Testis (tissue), 2 donors: ENCODE measurements at regions not wholly inside any gene's neighbourhood (a gene's known extent, or its start where the extent isn't known, plus 50 kb on each side); places are given as distances from the start of the nearest gene placed in this dataset.
"Not testable (repeated sequence)": the region's sequence is repeated elsewhere in the genome, so short reads cannot be mapped to it uniquely, and the experiment has no call there.

ENCODE experiments used
- DNase-seq: peaks from one replicate; pipeline ENCODE4 v3.0.0-alpha.2; 2019
- H3K27ac ChIP-seq, 2 donors: fragments of 200-600 bp; sonication (generic); one replicate each; pipeline ENCODE4 v1.5.1; 2019
- H3K27me3 ChIP-seq: fragments of 200-600 bp; sonication (generic); one replicate; pipeline ENCODE4 v1.5.1; 2019
- H3K36me3 ChIP-seq: fragments of 200-600 bp; sonication (generic); one replicate; pipeline ENCODE4 v1.5.1; 2017; ENCODE audit warnings: low read depth; ENCODE audit errors: missing control alignments
- H3K4me1 ChIP-seq: fragments of 200-600 bp; sonication (generic); one replicate; pipeline ENCODE4 v1.5.1; 2019
- H3K4me3 ChIP-seq, 2 donors: fragments of 200-600 bp; sonication (generic); one replicate each; pipeline ENCODE4 v1.5.1; 2017 to 2019
- H3K9me3 ChIP-seq: fragments of 200-600 bp; sonication (generic); one replicate; pipeline ENCODE4 v1.5.1; 2017
- POLR2A ChIP-seq: fragments of 450-650 bp; IDR thresholded peaks from one replicate; pipeline ENCODE4 v1.6.1; 2017; ENCODE audit warnings: antibody characterized with exemption, mild to moderate bottlenecking, moderate library complexity
- WGBS, 2 donors: methylation state at CpG; one replicate each; pipeline ENCODE4 v1.1.5; 2018; 5-methylcytosine and 5-hydroxymethylcytosine counted together
- intact Hi-C: fragments of 100-400 bp; cut with DNase I; formaldehyde crosslinking; loops from one replicate; pipeline ENCODE4 v1.15.1; 2023; ENCODE audit warnings: low total_unique reads
- TF ChIP-seq, protein P1 (sequence below), 3 experiments: fragments of 450-650 bp in 2 of 3; fragments of 200-600 bp in 1 of 3; sonication (generic) in 1 of 3; IDR thresholded peaks; one replicate each; pipeline ENCODE4 v1.5.1; 2016 to 2019; ENCODE audit warnings: antibody characterized with exemption in 3 of 3, mild to moderate bottlenecking in 2 of 3, moderate library complexity in 1 of 3

DNA sequence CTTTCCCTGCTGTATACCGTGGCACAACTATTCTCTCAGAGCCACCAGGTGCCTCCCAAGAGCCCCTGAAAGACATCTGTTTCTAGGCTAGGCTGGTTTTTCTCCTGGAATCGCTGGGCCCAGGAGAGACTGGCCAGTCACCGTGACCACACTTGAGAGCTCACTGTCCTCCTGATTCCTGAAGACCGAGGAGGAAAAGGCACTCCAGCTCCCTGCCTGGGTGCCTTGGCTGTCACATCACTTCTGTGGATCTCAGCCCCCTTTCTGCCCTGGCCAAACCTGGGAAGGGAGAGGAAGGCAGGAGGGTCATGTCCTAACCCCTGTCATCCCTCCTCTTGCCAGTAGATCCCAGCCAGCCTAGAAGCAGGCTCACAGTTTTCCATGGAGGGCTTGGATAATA is 54.7 kb upstream of the LAS1L start:
- TF ChIP-seq, protein P1, sequence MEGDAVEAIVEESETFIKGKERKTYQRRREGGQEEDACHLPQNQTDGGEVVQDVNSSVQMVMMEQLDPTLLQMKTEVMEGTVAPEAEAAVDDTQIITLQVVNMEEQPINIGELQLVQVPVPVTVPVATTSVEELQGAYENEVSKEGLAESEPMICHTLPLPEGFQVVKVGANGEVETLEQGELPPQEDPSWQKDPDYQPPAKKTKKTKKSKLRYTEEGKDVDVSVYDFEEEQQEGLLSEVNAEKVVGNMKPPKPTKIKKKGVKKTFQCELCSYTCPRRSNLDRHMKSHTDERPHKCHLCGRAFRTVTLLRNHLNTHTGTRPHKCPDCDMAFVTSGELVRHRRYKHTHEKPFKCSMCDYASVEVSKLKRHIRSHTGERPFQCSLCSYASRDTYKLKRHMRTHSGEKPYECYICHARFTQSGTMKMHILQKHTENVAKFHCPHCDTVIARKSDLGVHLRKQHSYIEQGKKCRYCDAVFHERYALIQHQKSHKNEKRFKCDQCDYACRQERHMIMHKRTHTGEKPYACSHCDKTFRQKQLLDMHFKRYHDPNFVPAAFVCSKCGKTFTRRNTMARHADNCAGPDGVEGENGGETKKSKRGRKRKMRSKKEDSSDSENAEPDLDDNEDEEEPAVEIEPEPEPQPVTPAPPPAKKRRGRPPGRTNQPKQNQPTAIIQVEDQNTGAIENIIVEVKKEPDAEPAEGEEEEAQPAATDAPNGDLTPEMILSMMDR (IDR thresholded peaks at IDR 0.05) = no peak
- no peak for TF ChIP-seq POLR2A
- Histone ChIP-seq H3K4me1 (no peaks in the 10 kb centered on the region), H3K27me3 (no peaks in the 10 kb centered on the region), H3K36me3 (no peaks in the 10 kb centered on the region), H3K9me3 (no peaks in the 10 kb centered on the region), H3K27ac (peak overlapping the region in 1 of 2 donors; percentile 68), H3K4me3 (no peak overlapping the region)
- whole genome bisulfite sequencing, 2 donors = 71% methylated on average over 4 of the region's 4 CpGs; no CpG with 5 or more reads in 1 of the 2 donors
- DNase-seq = no peak
- intact Hi-C loops = loop anchor here (5.0 kb wide), 1 partner anchor 398 kb away; no protein-coding TSS in a partner anchor

GRCh38 chrX:65588795-65589194 is 54.2 kb upstream of the LAS1L start:
- no peaks in the 10 kb centered on the region for H3K9me3 ChIP-seq
- H3K27ac ChIP-seq = peak overlapping the region; percentile 44 to 68
- TF ChIP-seq, protein P1 (IDR thresholded peaks at IDR 0.05) = no peak
- no peak for TF ChIP-seq POLR2A
- no peaks in the 10 kb centered on the region for H3K4me1 ChIP-seq
- peak overlapping the region in 1 of 2 donors; percentile 26 for H3K4me3 ChIP-seq
- H3K36me3 ChIP-seq = no peaks in the 10 kb centered on the region
- intact Hi-C loops = loop anchor here (5.0 kb wide), 1 partner anchor 399 kb away; no protein-coding TSS in a partner anchor
- 18% methylated on average over 1 of the region's 1 CpG; no CpG with 5 or more reads in 1 of the 2 donors for WGBS, 2 donors
- no peaks in the 10 kb centered on the region for H3K27me3 ChIP-seq
- no peak for DNase-seq

DNA sequence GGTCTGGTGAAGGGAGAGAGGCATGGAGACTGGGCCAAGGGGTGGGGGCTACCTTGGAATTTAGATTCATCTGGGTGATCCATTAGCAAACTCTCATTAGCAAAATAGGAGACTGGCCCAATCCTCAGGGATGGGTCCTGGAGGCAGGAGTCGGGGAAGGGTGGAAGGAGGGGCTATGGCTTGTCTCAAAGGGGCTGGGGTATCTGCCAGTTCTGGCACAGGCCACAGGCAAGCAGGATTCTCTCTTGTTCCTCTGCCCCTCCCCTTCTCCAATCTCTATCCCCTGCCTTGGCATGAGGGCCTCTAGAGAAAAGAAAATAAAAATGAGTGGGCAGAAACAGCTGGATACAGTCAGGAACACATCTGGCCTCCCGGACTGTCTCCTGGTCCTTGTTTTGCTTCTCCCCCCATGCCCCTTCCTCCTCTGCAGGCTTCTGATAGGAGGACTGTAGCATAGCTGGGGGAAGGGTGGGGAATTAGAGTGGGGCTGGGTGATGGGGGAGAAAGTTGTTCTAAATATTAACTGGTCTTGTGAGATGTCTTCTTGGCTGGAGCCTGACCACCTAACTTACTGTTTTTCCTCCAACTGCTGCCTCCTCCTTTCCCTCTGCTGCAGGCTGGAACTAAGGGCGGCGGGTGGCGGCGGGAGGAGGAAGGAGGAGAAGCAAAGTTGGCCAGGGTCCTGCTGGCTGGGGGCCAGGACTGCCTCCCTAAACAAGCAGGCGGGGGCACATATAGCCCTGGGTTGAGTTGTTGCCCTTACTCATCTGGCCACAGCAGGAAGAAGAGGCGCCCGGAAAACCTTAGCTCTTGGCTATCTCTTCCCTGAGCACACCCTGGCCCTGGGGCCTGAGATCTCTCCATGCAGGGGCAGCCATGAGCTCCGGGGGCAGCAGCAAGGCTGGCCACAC is 53.3 kb upstream of the LAS1L start:
- peak overlapping the region in 1 of 2 donors; percentile 26 for H3K4me3 ChIP-seq
- H3K36me3 ChIP-seq = no peaks in the 10 kb centered on the region
- WGBS, 2 donors = 23 to 51% methylated on average over 2 to 10 of the region's 10 CpGs
- intact Hi-C loops = loop anchor here (5.0 kb wide), 1 partner anchor 399 kb away; no protein-coding TSS in a partner anchor
- peak overlapping the region; percentile 50 to 68 for H3K27ac ChIP-seq
- DNase-seq = peak; percentile 77
- H3K4me1 ChIP-seq = no peaks in the 10 kb centered on the region
- no peaks in the 10 kb centered on the region for H3K27me3 ChIP-seq
- TF ChIP-seq POLR2A = no peak
- TF ChIP-seq, protein P1 (IDR thresholded peaks at IDR 0.05) = no peak
- H3K9me3 ChIP-seq = no peaks in the 10 kb centered on the region

DNA sequence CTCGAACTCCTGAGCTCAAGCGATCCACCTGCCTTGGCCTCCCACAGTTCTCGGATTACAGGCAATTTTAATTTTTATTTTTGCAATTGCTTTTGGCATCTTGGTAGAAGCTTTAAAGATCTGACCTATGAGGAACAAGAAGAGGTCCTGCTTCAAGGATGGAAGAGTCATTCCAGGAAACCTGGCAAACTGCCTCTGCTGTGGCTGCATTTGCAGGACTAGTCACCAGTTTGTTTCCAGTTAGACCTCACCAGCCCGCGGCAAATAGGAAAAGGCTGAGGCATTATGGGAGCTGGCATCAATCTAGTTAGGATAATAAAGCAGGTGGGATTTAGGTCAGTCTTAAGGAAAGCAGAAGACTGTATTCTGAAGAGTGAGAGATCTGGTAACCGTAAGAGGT is 51.9 kb upstream of the LAS1L start:
- TF ChIP-seq, protein P1 (IDR thresholded peaks at IDR 0.05) = no peak
- TF ChIP-seq POLR2A = no peak
- H3K27ac ChIP-seq = no peak overlapping the region
- intact Hi-C loops = loop anchor here (5.0 kb wide), 1 partner anchor 401 kb away; no protein-coding TSS in a partner anchor
- WGBS, 2 donors = 81 to 82% methylated on average over 6 of the region's 6 CpGs
- H3K4me1 ChIP-seq = no peaks in the 10 kb centered on the region
- DNase-seq = no peak
- H3K36me3 ChIP-seq = no peaks in the 10 kb centered on the region
- H3K9me3 ChIP-seq = no peaks in the 10 kb centered on the region
- H3K27me3 ChIP-seq = no peaks in the 10 kb centered on the region
- no peak overlapping the region for H3K4me3 ChIP-seq

- H3K4me3 ChIP-seq, H3K4me1 ChIP-seq, DNase-seq, H3K27ac ChIP-seq, H3K9me3 ChIP-seq, H3K27me3 ChIP-seq, H3K36me3 ChIP-seq: not testable (repeated sequence)
- intact Hi-C loops = loop anchor here (5.0 kb wide), 1 partner anchor 402 kb away; no protein-coding TSS in a partner anchor
- WGBS, 2 donors = 90 to 91% methylated on average over 13 of the region's 13 CpGs
These were observed 50.6 kb upstream of the LAS1L start for GRCh38 chrX:65585226-65585625.
